Smooth muscle cell (in vitro differentiated cells): ENCODE measurements at regions not wholly inside any gene's neighbourhood (a gene's known extent, or its start where the extent isn't known, plus 50 kb on each side); places are given as distances from the start of the nearest gene placed in this dataset.

Experiments used
- DNase-seq: peaks from one replicate; lab custom pipeline; 2025; ENCODE audit not compliant: unreplicated experiment; lab: John Stamatoyannopoulos, UW
- H2AFZ ChIP-seq: fragments of 200-600 bp; sonication (generic); 2 replicates; pipeline ENCODE4 v1.6.0; 2016; ENCODE audit warnings: antibody characterized with exemption, low read depth, mild to moderate bottlenecking
- H3F3A ChIP-seq: fragments of 200-600 bp; sonication (generic); 2 replicates; pipeline ENCODE4 v1.6.0; 2017; ENCODE audit warnings: antibody characterized with exemption, low read depth
- H3K27ac ChIP-seq: fragments of 200-600 bp; sonication (generic); 2 replicates; pipeline ENCODE4 v1.5.1; 2016; ENCODE audit warnings: low read depth, mild to moderate bottlenecking
- H3K27me3 ChIP-seq: fragments of 200-600 bp; sonication (generic); 2 replicates; pipeline ENCODE4 v1.6.1; 2016; ENCODE audit warnings: low read depth, mild to moderate bottlenecking
- H3K36me3 ChIP-seq: fragments of 200-600 bp; sonication (generic); 2 replicates; pipeline ENCODE4 v1.5.1; 2016; ENCODE audit warnings: low read depth
- H3K4me1 ChIP-seq: fragments of 200-600 bp; sonication (generic); 2 replicates; pipeline ENCODE4 v1.5.1; 2016; ENCODE audit warnings: low read depth
- H3K4me2 ChIP-seq: fragments of 200-600 bp; sonication (generic); 2 replicates; pipeline ENCODE4 v1.6.0; 2016; ENCODE audit warnings: mild to moderate bottlenecking
- H3K4me3 ChIP-seq: fragments of 200-600 bp; sonication (generic); 2 replicates; pipeline ENCODE4 v1.5.1; 2016; ENCODE audit warnings: mild to moderate bottlenecking
- H3K79me2 ChIP-seq: fragments of 200-600 bp; sonication (generic); 2 replicates; pipeline ENCODE4 v1.6.0; 2016; ENCODE audit warnings: low read depth, mild to moderate bottlenecking
- H3K9ac ChIP-seq: fragments of 200-600 bp; sonication (generic); 2 replicates; pipeline ENCODE4 v1.6.0; 2016; ENCODE audit warnings: low read depth
- H3K9me3 ChIP-seq: fragments of 200-600 bp; sonication (generic); replicated peaks from 2 replicates; pipeline ENCODE4 v1.5.1; 2016; ENCODE audit warnings: low read depth
- H4K20me1 ChIP-seq: fragments of 200-600 bp; sonication (generic); 2 replicates; pipeline ENCODE4 v1.6.0; 2016; ENCODE audit warnings: low read depth
- CTCF ChIP-seq: fragments of 200-600 bp; sonication (generic); IDR thresholded peaks from 2 replicates; pipeline ENCODE4 v1.5.1; 2017; ENCODE audit warnings: borderline replicate concordance, mild to moderate bottlenecking, antibody characterized with exemption; ENCODE audit not compliant: insufficient read depth, poor library complexity, severe bottlenecking
- WGBS: methylation state at CpG from one replicate; pipeline ENCODE4 v1.1.7; 2016; ENCODE audit warnings: low lambda C conversion rate; 5-methylcytosine and 5-hydroxymethylcytosine counted together

DNA sequence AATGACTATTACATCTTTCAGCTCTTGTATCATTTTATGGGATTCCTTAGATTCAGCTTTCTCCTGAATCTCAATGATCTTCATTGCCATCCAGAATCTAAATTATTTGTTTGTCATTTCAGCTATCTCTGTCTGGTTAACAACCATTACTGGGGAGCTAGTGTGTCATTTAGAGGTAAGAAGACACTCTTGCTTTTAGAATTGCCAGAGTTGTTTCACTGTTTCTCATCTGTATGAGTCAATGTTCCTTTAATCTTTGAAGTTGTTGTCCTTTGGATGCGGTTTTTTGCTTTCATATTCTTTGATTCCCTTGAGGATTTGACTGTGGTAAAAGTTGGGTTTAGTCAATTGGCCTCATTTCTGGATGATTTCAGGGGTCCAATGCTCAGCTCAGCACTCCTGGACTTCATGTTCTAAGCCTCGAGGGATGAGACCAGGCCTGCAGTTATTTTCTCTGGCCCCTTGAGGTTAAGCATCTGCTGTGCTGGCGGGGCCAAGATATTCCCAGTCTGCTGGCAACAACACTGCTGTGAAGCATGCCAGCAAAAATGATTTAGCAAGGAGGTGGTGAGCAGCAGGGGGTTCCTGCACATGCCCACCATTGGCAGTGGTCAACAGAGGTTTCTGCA, 102.4 kb upstream of the PCSK5 start:
- Histone ChIP-seq H3K4me3 (no peak overlapping the region), H2AFZ (no peak overlapping the region), H3K4me2 (no peak overlapping the region), H3K27ac (peak overlapping the region; percentile 19), H3K9me3 (no peaks in the 10 kb centered on the region), H3F3A (no peaks in the 10 kb centered on the region), H3K79me2 (no peaks in the 10 kb centered on the region), H4K20me1 (no peaks in the 10 kb centered on the region), H3K4me1 (no peaks in the 10 kb centered on the region), H3K36me3 (no peaks in the 10 kb centered on the region), H3K9ac (no peak overlapping the region), H3K27me3 (no peaks in the 10 kb centered on the region)
- 65% methylated on average over 3 of the region's 3 CpGs for WGBS
- DNase-seq = no peak
- TF ChIP-seq CTCF = no peak

DNA sequence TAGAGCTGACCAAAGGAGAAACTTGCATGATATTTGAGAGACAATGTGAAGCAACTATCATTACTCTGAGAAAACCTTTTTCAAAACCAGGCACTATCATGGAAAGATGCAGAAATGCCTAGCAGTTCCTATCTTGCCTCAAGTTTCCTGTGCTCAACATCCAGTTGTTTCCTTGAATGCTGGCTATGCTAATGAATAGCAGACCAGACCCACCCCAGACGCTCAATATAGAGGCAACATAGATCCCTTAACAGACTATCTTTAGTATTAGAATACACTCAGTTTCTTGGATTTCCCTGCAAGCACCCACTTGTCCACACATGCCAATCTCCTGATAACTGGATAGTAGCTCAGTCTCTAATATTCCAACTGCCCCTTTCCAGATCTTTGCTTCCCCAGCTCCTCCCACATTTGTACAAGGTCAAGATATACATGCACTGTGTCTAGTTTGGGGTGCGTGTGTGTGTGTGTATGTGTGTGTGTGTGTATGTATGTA, 93.3 kb upstream of the PCSK5 start:
- no peak overlapping the region for H2AFZ ChIP-seq
- 68% methylated on average over 2 of the region's 2 CpGs for WGBS

GRCh38 chr9:75798505-75798904, 92.0 kb upstream of the PCSK5 start:
- Histone ChIP-seq H3F3A (no peaks in the 10 kb centered on the region), H3K9me3 (no peaks in the 10 kb centered on the region), H3K27ac (no peak overlapping the region), H2AFZ (no peak overlapping the region), H3K4me3 (no peak overlapping the region), H3K9ac (no peak overlapping the region), H3K79me2 (no peaks in the 10 kb centered on the region), H3K27me3 (no peaks in the 10 kb centered on the region), H3K4me2 (no peak overlapping the region), H4K20me1 (no peaks in the 10 kb centered on the region), H3K4me1 (peaks cover 6% of the 10 kb centered on the region), H3K36me3 (no peaks in the 10 kb centered on the region)
- no peak for TF ChIP-seq CTCF
- no peak for DNase-seq
- WGBS = 92% methylated on average over 1 of the region's 1 CpG

More for the DNA sequence above, 93.3 kb upstream of the PCSK5 start:
- Histone ChIP-seq H3K4me1 (peaks cover 2% of the 10 kb centered on the region), H3K9me3 (no peaks in the 10 kb centered on the region), H3K9ac (no peak overlapping the region), H3F3A (no peaks in the 10 kb centered on the region), H3K36me3 (no peaks in the 10 kb centered on the region), H3K79me2 (no peaks in the 10 kb centered on the region), H4K20me1 (no peaks in the 10 kb centered on the region), H3K4me2 (no peak overlapping the region), H3K27ac (no peak overlapping the region), H3K27me3 (no peaks in the 10 kb centered on the region), H3K4me3 (no peak overlapping the region)
- no peak for TF ChIP-seq CTCF
- DNase-seq = no peak

GRCh38 chr9:75803130-75803529, 87.3 kb upstream of the PCSK5 start:
- no peak overlapping the region for H2AFZ ChIP-seq

More at GRCh38 chr9:75803130-75803529, 87.3 kb upstream of the PCSK5 start:
- no peak overlapping the region for H3K4me3 ChIP-seq
- H3K27me3 ChIP-seq = peaks cover 2% of the 10 kb centered on the region
- DNase-seq = no peak
- no peak for TF ChIP-seq CTCF
- H3K9me3 ChIP-seq = no peaks in the 10 kb centered on the region
- H3K79me2 ChIP-seq = no peaks in the 10 kb centered on the region
- H3K4me2 ChIP-seq = peak overlapping the region; percentile 12
- H3K9ac ChIP-seq = no peak overlapping the region
- H3K27ac ChIP-seq = no peak overlapping the region
- peaks cover 6% of the 10 kb centered on the region for H3K4me1 ChIP-seq
- no peaks in the 10 kb centered on the region for H4K20me1 ChIP-seq
- H3K36me3 ChIP-seq = no peaks in the 10 kb centered on the region
- H3F3A ChIP-seq = no peaks in the 10 kb centered on the region
